Activated naive CD4-positive, alpha-beta T cell treated with anti-CD3 and anti-CD28 coated beads, Interleukin-2, amount 10 ng/mL, durations not matched to agents 7 days and 5 days (primary cell): ENCODE measurements at regions not wholly inside any gene's neighbourhood (a gene's known extent, or its start where the extent isn't known, plus 50 kb on each side); places are given as distances from the start of the nearest gene placed in this dataset.

Source experiments
- CTCF ChIA-PET: fragments of 350-600 bp; sonication (Branson Sonifier 250); formaldehyde crosslinking; loops from one replicate; lab custom pipeline; 2021; ENCODE audit warnings: antibody characterized with exemption; lab: Charles Lee
- DNase-seq: peaks from one replicate; pipeline ENCODE4 v3.0.0-alpha.2; 2020
- H3K27ac Mint-ChIP-seq: one replicate; pipeline ENCODE4 v1.8.0; 2021; ENCODE audit warnings: mild to moderate bottlenecking, moderate library complexity, mixed read lengths
- H3K27me3 Mint-ChIP-seq: one replicate; pipeline ENCODE4 v1.8.0; 2021; ENCODE audit warnings: mild to moderate bottlenecking, mixed read lengths
- H3K36me3 Mint-ChIP-seq: one replicate; pipeline ENCODE4 v1.8.0; 2021; ENCODE audit warnings: mixed read lengths
- H3K4me1 Mint-ChIP-seq: one replicate; pipeline ENCODE4 v1.8.0; 2021; ENCODE audit warnings: mixed read lengths
- H3K4me3 Mint-ChIP-seq: one replicate; pipeline ENCODE4 v1.8.0; 2021; ENCODE audit warnings: mild to moderate bottlenecking, moderate library complexity, mixed read lengths
- H3K9me3 Mint-ChIP-seq: one replicate; pipeline ENCODE4 v1.8.0; 2021; ENCODE audit warnings: mixed read lengths

GRCh38 chr5:172573986-172574870 lies 66.8 kb upstream of the NEURL1B start:
- CTCF ChIA-PET, result no interaction called here
- Mint-ChIP-seq H3K4me3 (no peak overlapping the region), H3K36me3 (no peaks in the 10 kb centered on the region), H3K9me3 (no peaks in the 10 kb centered on the region), H3K4me1 (no peaks in the 10 kb centered on the region), H3K27ac (no peak overlapping the region), H3K27me3 (peaks cover 30% of the 10 kb centered on the region)
- DNase-seq, result no peak

DNA sequence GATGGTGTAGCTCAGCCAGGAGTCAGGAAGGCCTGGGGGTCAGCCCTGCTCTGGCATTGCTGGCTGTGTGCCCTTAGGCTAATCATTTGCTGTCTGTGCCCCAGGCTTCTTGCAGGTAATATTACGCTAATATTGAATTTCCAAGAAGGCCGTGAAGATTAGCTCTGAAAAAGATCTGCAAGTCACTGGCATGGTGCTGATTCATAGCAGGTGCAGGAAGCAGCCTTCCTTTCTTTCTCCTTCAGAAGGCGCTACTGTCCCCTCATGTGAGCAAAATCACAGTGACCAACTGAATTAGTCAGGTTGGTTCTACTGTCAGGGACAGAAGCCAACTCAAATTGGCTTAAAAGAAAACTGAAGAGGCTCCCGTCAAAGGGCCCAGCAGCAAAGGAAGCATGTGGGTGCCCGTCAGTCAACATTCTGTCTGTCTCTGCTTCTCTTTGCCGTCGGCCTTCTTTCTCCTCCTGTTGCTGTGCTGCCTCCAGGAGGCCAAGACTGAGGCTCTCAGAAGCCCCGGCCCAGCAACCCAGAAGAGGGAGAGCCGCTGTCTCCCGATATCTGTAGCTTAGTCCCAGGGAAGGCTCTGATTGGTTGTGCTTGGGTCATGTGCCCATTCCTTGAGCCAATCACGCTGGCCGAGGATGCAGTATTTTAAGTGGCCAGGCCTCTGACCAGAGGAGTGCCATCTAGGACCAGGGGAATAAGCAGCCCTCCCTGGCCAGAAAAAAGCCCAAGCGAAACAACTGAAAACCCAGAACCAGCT lies 67.8 kb upstream of the NEURL1B start:
- CTCF ChIA-PET, result interaction anchor here (1.4 kb wide), 1 partner anchor 31 kb away, joined by 3 read pairs; no protein-coding TSS in a partner anchor
- Mint-ChIP-seq H3K27me3 (peaks cover 30% of the 10 kb centered on the region), H3K36me3 (no peaks in the 10 kb centered on the region), H3K4me3 (no peak overlapping the region), H3K9me3 (no peaks in the 10 kb centered on the region), H3K4me1 (no peaks in the 10 kb centered on the region), H3K27ac (no peak overlapping the region)
- no peak for DNase-seq

GRCh38 chr5:172572440-172572839 lies 68.6 kb upstream of the NEURL1B start:
- Mint-ChIP-seq H3K36me3 (no peaks in the 10 kb centered on the region), H3K4me3 (no peak overlapping the region), H3K4me1 (no peaks in the 10 kb centered on the region), H3K27me3 (peaks cover 30% of the 10 kb centered on the region), H3K27ac (peak overlapping the region; percentile 68), H3K9me3 (no peaks in the 10 kb centered on the region)
- CTCF ChIA-PET, result interaction anchor here (0.5 to 1.4 kb wide), 2 partner anchors 30 to 44 kb away, joined by 3 read pairs; no protein-coding TSS in a partner anchor
- no peak for DNase-seq

GRCh38 chr5:172571892-172572291 lies 69.2 kb upstream of the NEURL1B start:
- Mint-ChIP-seq H3K4me1 (no peaks in the 10 kb centered on the region), H3K27ac (no peak overlapping the region), H3K36me3 (no peaks in the 10 kb centered on the region), H3K4me3 (no peak overlapping the region), H3K9me3 (no peaks in the 10 kb centered on the region), H3K27me3 (peaks cover 29% of the 10 kb centered on the region)
- DNase-seq, result no peak
- CTCF ChIA-PET, result interaction anchor here (1.4 kb wide), 1 partner anchor 30 kb away, joined by 3 read pairs; no protein-coding TSS in a partner anchor

GRCh38 chr5:172571413-172571812 lies 69.7 kb upstream of the NEURL1B start:
- H3K36me3 Mint-ChIP-seq, result no peaks in the 10 kb centered on the region
- no peaks in the 10 kb centered on the region for H3K9me3 Mint-ChIP-seq
- peaks cover 27% of the 10 kb centered on the region for H3K27me3 Mint-ChIP-seq
- no peak overlapping the region for H3K27ac Mint-ChIP-seq
- CTCF ChIA-PET, result interaction anchor here (1.4 kb wide), 1 partner anchor 29 kb away, joined by 3 read pairs; no protein-coding TSS in a partner anchor
- no peak for DNase-seq
- no peak overlapping the region for H3K4me3 Mint-ChIP-seq
- H3K4me1 Mint-ChIP-seq, result no peaks in the 10 kb centered on the region

GRCh38 chr5:172570594-172571334 lies 70.3 kb upstream of the NEURL1B start:
- no peak for DNase-seq
- H3K9me3 Mint-ChIP-seq, result no peaks in the 10 kb centered on the region
- H3K27me3 Mint-ChIP-seq, result peaks cover 27% of the 10 kb centered on the region
- H3K27ac Mint-ChIP-seq, result no peak overlapping the region
- CTCF ChIA-PET, result no interaction called here
- H3K36me3 Mint-ChIP-seq, result no peaks in the 10 kb centered on the region
- H3K4me1 Mint-ChIP-seq, result no peaks in the 10 kb centered on the region
- H3K4me3 Mint-ChIP-seq, result no peak overlapping the region

GRCh38 chr5:172569861-172570558 lies 71.1 kb upstream of the NEURL1B start:
- H3K27me3 Mint-ChIP-seq, result peaks cover 27% of the 10 kb centered on the region

GRCh38 chr5:172568308-172568910 lies 72.7 kb upstream of the NEURL1B start:
- no peak for DNase-seq
- Mint-ChIP-seq H3K36me3 (no peaks in the 10 kb centered on the region), H3K27ac (no peak overlapping the region), H3K4me1 (no peaks in the 10 kb centered on the region), H3K27me3 (peaks cover 25% of the 10 kb centered on the region), H3K9me3 (no peaks in the 10 kb centered on the region), H3K4me3 (no peak overlapping the region)
- CTCF ChIA-PET, result no interaction called here

More at GRCh38 chr5:172569861-172570558, 71.1 kb upstream of the NEURL1B start:
- no peaks in the 10 kb centered on the region for H3K36me3 Mint-ChIP-seq
- CTCF ChIA-PET, result no interaction called here
- no peak for DNase-seq
- H3K4me3 Mint-ChIP-seq, result no peak overlapping the region
- no peaks in the 10 kb centered on the region for H3K9me3 Mint-ChIP-seq
- no peak overlapping the region for H3K27ac Mint-ChIP-seq
- H3K4me1 Mint-ChIP-seq, result no peaks in the 10 kb centered on the region

DNA sequence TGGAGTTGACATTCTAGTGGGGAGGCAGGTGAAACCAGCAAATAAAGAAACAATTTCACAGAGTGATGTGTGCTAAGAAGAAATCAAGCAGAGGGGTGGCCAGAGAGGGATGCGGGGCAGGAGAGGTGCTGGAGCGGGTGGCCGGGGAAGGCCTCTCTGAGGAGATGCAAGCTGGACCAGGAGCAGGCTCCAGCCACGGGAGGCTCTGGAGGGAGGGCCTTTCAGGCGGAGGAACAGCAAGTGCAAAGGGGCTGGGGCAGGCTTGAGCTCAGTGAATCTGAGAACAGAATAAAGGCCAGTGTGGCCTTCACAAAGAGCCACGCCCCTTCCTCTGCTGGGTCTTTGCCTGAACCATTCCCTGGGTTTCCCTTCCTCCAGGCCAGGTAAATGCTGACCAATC lies 73.2 kb upstream of the NEURL1B start:
- CTCF ChIA-PET, result no interaction called here
- Mint-ChIP-seq H3K27me3 (peaks cover 28% of the 10 kb centered on the region), H3K9me3 (no peaks in the 10 kb centered on the region), H3K4me3 (no peak overlapping the region), H3K36me3 (no peaks in the 10 kb centered on the region), H3K4me1 (no peaks in the 10 kb centered on the region), H3K27ac (no peak overlapping the region)
- no peak for DNase-seq

DNA sequence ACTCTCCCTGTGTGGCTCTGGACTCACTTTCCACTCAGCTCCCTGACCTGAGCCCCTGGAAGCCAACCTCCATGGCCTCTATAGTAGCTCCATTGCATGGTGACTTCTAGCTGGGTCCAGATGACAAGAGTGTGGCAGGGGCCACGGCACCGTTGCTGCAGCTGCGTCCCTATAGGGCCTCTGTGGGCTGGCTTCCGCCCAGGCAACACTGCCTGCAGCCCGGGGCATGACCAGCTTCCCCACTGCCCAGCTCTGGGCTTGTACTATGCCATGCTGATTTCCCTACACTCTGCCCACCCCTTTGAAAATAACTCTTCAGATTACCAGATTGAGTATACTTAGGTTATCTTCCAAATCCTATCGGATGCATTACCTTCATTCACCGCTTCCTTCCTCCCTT lies 73.8 kb upstream of the NEURL1B start:
- H3K36me3 Mint-ChIP-seq, result no peaks in the 10 kb centered on the region
- H3K4me3 Mint-ChIP-seq, result no peak overlapping the region
- H3K4me1 Mint-ChIP-seq, result no peaks in the 10 kb centered on the region
- no peak overlapping the region for H3K27ac Mint-ChIP-seq
- H3K9me3 Mint-ChIP-seq, result no peaks in the 10 kb centered on the region
- H3K27me3 Mint-ChIP-seq, result peaks cover 27% of the 10 kb centered on the region
- no peak for DNase-seq
- CTCF ChIA-PET, result no interaction called here

DNA sequence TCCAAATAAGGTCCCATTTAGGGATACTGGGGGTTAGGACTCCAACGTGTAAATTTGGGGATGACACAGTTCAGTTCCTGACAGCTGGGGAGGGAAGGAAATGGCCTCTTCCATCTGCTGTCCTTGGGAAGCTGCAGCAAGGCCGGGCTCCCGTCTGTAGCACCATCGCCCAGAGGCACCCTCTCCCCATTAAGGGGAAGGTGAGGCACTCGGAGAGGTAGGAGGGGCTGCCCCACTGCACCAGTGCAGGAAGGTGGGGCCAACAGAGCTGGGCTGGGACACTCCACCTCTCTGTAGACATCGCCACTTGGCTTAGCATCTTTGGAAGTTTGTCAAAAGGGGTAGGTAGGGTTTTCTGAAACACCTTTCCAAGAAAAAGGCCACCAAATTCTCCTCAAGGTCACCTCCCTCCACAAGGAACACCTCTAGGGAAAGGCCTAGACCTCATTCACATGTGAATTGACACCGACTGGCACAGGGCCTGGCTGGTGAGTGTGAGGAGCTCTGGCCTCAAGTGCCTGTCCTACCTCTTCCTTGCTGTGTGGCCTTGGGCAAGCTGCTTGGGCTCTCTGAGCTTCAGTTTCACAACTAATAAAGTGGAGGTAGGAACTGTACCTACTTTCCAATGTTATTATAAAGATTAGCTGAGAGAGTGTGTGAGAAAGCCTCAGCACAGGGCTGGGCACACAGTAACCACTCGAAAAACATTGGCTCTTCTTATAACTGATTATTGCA lies 75.0 kb upstream of the NEURL1B start:
- CTCF ChIA-PET, result no interaction called here
- no peak overlapping the region for H3K27ac Mint-ChIP-seq
- H3K4me3 Mint-ChIP-seq, result no peak overlapping the region
- DNase-seq, result no peak
- no peaks in the 10 kb centered on the region for H3K36me3 Mint-ChIP-seq
- H3K9me3 Mint-ChIP-seq, result no peaks in the 10 kb centered on the region
- peaks cover 19% of the 10 kb centered on the region for H3K27me3 Mint-ChIP-seq
- H3K4me1 Mint-ChIP-seq, result no peaks in the 10 kb centered on the region

DNA sequence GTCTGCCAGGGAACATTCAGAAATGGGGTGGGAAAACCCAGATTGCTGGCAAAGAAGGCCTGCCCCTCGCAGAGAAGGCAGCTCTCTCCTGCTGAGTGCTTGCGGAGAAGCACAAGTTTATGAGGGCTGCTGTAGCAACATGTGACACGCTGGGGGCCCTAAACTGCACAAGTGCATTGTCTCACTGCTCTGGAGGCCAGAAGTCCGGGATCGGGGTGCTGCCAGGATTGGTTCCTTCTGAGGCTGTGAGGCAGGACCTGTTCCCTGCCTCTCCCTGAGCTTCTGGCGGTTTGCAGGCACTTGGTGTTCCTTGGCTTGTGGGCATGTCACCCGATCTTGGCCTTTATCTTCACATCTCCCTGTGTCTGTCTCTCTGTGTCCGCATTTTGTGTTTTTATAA lies 75.6 kb upstream of the NEURL1B start:
- H3K27me3 Mint-ChIP-seq, result peaks cover 18% of the 10 kb centered on the region
- H3K36me3 Mint-ChIP-seq, result no peaks in the 10 kb centered on the region
- no peaks in the 10 kb centered on the region for H3K9me3 Mint-ChIP-seq

DNA sequence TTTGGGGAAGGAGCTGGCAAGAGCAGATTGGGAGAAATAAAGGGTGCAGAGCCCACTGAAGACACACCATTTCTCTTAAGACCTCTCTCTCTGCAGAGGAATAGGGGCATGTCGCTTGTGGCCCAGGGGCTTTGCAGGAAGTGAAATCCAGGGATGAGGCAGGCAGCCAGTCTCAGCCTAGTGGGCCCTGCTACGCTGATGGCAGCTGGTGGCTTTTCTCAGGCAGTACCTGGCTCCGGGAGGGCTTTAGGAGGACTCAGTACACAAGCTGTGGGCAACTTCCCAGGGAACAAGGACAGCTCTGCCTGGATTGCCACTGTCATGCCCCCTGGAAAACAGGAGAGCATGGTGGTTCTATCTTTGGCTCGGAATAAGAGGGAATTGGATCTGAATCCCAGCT lies 76.2 kb upstream of the NEURL1B start:
- peaks cover 18% of the 10 kb centered on the region for H3K27me3 Mint-ChIP-seq
- CTCF ChIA-PET, result interaction anchor here (0.6 kb wide), 1 partner anchor 175 kb away, joined by 3 read pairs; no protein-coding TSS in a partner anchor
- no peaks in the 10 kb centered on the region for H3K9me3 Mint-ChIP-seq
- no peaks in the 10 kb centered on the region for H3K36me3 Mint-ChIP-seq
- H3K4me1 Mint-ChIP-seq, result no peaks in the 10 kb centered on the region
- no peak overlapping the region for H3K4me3 Mint-ChIP-seq
- DNase-seq, result no peak
- no peak overlapping the region for H3K27ac Mint-ChIP-seq

More for the DNA sequence above, 75.6 kb upstream of the NEURL1B start:
- H3K27ac Mint-ChIP-seq, result no peak overlapping the region
- H3K4me3 Mint-ChIP-seq, result no peak overlapping the region
- CTCF ChIA-PET, result no interaction called here
- no peak for DNase-seq
- no peaks in the 10 kb centered on the region for H3K4me1 Mint-ChIP-seq
